ENCODE measurements at regions not wholly inside any gene's neighbourhood (a gene's known extent, or its start where the extent isn't known, plus 50 kb on each side); places are given as distances from the start of the nearest gene placed in this dataset.
"Not testable (repeated sequence)": the region's sequence is repeated elsewhere in the genome, so short reads cannot be mapped to it uniquely, and the experiment has no call there.

- no peak for DNase-seq
These were observed 173.1 kb upstream of the MALRD1 start for GRCh38 chr10:18875477-18875876.

DNA sequence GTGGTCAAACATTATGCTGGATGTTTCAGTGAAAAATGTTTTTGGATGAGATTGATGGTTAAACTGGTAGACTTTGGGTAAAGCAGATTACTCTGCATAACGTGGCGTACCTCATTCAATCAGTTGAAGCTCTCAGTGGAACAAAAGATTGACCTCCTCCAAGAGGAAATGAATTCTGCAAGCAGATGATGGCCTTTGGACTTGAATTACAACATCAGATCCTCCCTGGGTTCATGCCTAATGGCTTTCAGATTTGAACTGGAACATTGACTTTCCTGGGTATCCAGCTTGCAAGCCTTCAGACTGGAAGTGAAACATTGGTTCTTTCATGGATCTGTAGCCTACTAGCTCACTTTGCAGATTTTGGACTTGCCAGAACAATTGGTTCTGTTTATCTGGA lies 169.3 kb upstream of the MALRD1 start:
- no peak for DNase-seq

GRCh38 chr10:18880530-18880929 lies 168.1 kb upstream of the MALRD1 start:
- no peak for DNase-seq

- DNase-seq, result no peak
These were observed 162.5 kb upstream of the MALRD1 start for GRCh38 chr10:18886102-18886501.

DNA sequence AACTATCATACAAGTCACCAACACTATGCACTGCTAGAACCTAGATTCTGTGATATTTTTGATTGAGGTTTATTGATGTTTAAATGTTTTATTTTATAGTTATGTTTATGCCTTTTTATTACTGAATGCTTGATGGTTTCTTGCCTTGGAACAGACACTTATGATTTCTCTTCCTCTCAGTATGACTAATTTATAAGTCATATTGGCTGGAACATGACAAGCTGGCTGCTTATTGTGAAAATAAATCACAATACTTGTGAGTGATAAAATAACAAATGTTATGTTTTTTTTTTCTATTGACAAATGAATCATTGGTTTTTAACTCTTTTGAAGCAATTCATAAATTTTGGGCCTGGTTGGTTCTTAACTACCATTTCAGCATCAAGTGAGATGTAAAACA lies 142.0 kb upstream of the MALRD1 start:
- no peak for DNase-seq

DNA sequence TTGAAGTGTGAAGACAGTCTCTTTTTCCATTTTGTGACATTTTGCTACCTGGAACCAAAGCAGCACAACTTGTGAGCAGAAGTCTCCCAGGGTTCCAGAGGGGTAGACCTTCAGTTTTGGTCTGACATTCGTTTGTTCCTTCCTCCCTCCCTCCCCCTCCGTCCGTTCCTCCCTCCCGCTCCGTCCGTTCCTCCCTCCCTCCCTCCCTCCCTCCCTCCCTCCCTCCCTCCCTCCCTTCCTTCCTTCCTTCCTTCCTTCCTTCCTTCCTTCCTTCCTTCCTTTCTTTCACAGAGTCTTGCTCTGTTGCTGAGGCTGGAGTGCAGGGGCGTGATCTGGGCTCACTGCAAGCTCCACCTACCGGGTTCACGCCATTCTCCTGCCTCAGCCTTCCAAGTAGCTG lies 131.2 kb upstream of the MALRD1 start:
- DNase-seq, result not testable (repeated sequence)

GRCh38 chr10:18918532-18918931 lies 130.1 kb upstream of the MALRD1 start:
- no peak for DNase-seq

- no peak for DNase-seq
These were observed 99.2 kb upstream of the MALRD1 start for GRCh38 chr10:18949391-18949790.

DNA sequence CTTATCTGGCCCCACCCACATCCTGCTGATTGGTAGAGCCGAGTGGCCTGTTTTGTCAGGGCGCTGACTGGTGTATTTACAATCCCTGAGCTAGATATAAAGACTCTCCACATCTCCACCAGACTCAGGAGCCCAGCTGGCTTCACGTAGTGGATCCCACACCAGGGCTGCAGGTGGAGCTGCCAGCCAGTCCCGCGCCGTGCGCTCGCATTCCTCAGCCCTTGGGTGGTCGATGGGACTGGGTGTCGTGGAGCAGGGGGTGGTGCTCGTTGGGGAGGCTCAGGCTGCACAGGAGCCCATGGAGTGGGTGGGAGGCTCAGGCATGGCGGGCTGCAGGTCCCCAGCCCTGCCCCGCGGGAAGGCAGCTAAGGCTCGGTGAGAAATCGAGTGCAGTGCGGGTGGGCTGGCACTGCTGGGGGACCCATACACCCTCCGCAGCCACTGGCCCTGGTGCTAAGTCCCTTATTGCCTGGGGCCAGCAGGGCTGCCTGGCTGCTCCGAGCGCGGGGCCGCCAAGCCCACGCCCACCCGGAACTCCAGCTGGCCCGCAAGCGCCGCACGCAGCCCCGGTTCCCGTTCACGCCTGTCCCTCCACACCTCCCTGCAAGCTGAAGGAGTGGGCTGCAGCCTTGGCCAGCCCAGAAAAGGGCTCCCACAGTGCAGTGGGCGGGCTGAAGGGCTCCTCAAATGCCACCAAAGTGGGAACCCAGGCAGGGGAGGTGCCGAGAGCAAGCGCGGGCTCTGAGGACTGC lies 97.4 kb upstream of the MALRD1 start:
- DNase-seq, result not testable (repeated sequence)

- no peak for DNase-seq
These were observed 93.5 kb upstream of the MALRD1 start for GRCh38 chr10:18955061-18955460.

- no peak for DNase-seq
These were observed 89.2 kb upstream of the MALRD1 start for GRCh38 chr10:18959369-18959768.

DNA sequence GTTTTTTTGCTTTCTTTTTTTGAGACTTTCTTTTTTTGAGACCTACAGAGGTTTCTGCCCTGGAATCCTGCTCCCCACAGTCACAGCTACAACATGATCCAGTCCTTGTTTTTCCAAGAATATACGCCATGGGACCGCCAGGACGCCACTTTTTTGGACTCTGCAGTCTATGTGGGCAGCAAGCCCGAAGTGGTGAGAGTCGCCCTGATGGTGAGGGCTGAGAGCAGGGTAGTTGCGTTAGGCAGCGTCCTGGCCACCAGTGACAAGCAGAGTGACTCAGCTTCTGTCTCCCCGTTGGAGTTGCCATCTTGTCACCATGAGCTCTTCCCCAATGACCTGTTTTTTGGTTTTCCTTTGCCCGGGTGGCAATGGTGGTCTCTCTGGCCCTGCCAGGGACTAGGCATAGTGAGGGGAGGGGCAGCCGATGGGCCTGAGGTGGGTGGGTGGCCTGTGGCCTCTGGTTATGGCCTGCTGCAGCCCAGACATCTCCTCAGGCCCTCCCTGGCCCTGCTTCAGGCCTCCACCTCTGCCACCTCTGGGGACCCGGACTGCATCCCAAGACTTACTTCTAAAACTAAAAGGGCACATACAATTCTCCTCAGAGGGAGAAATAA lies 88.0 kb upstream of the MALRD1 start:
- no peak for DNase-seq

DNA sequence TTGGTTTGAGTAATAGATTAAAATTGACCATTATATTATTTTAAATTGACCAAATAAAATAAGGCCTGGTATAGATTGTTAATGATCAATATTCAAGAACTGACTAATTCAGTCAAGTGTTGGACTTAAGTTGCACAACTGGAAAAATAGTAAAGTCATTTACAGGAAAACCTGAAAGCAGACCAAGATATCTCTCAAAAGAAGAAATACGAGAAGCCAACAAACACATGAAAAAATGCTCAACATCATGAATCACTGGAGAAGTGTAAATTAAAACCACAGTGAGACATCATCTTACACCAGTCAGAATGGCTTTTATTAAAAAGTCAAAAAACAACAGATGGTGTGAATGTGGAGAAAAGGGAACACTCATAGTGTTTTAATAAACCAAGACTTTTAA lies 80.4 kb upstream of the MALRD1 start:
- no peak for DNase-seq

DNA sequence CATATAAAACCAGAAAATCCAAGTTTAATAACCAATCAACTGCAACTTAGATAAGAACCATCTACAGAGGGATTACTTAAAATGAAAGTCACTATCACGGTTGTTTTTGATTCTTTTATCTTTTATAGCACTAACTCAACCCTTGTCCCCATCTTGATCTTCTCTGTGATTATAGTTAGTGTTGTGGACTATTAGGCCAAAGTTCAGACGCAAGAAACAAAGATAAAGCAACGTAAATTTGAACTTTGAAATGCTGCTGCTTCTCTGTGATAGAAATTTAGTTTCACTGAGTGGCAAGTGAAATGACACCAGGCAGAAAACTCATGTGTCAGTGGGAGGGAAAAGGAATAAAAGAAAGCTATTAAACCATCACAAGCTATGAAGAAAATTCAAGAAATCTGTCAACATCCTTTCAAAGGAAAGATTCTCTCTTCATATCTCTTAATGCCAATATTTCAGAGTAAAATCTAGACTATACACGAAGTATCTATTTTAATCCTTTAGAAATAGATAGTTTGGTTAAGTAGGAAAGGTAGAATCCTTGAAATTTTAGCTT lies 71.8 kb upstream of the MALRD1 start:
- no peak for DNase-seq

DNA sequence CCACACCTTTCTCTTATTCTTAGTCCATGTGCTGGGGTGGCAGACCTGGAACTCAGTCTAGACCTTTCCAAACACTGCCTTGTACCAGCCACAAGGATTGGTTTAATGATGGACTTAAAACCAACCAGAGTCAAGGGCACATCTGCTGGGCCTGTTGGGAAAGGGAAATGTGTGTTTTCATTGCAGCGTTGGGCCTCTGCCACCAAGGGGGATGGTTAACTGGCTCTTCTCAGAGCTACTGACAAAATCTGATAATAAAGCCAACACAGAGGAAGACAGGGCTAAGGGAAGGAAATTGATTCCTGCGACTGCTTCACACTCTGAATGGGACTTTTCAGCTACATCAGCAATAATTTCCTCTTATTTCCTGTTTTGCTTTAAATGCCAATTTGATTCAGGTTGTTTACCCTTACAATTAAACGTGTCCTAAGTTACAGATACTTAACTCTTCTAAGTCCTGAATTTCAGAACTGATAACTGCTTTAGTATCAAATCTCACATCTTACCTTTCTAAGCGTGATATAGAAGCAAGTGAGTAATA lies 68.4 kb upstream of the MALRD1 start:
- DNase-seq, result no peak

DNA sequence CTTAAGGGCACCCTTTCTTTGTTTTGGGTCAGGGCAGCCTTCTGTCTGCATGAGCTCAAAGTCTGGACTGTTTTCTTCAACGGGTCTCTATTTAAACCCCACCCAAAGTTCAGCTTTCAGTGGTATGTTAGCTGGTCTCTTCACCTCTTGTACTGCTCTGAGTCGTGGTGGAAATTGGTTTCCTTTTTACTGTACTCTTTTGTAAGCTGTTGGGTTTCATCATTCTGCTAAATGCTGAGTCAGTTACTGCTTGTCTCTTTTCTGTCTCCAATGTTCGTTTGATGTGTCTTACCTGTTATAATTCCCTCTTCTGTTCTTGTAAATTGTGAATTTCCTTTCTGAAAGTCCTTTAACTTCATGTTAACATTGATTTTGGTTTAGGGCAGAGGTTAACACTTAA lies 64.1 kb upstream of the MALRD1 start:
- no peak for DNase-seq

DNA sequence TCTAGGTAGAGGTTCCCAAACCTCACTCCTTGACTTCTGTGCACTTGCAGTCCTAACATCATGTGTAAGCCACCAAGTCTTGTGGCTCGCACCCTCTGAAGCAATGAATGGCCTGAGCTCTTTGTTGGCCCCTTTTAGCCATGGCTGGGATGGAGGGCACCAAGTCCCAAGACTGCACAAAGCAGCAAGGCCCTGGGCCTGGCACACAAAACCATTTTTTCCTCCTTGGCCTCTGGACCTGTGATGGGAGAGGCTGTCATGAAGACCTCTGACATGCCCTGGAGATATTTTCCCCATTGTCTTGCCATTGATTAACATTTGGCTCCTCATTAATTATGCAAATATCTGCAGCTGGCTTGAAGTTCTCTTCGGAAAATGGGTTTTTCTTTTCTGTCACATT lies 60.3 kb upstream of the MALRD1 start:
- DNase-seq, result no peak
